ENCODE measurements at regions not wholly inside any gene's neighbourhood (a gene's known extent, or its start where the extent isn't known, plus 50 kb on each side); places are given as distances from the start of the nearest gene placed in this dataset.

DNA sequence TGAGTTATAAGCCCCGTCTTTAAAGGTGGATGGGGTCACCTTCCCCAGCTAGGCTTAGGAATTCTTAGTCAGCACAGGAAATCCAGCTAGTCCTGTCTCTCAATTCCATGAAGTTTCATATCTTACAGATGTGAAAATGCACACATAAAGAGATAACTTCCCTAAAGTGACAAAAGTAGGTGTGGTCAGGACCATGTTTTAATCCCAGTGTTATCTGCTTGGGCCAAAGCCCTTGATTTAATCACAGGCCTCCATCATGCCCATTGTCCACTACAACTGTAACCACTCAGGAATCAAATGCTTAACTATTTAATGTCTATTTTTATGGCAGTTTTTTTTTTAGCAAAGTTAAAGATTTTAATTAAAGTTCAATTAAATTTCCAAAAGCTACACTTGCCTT, 194.4 kb upstream of the BTG1 start:
- TF ChIP-seq EZH2phosphoT487 (IDR thresholded peaks at IDR 0.05; ENCODE audit: low read length), result no peak
- TF ChIP-seq EZH2 (optimal IDR thresholded peaks at IDR 0.05; ENCODE audit: low read depth, low read length), result no peak
- TF ChIP-seq, protein P1, sequence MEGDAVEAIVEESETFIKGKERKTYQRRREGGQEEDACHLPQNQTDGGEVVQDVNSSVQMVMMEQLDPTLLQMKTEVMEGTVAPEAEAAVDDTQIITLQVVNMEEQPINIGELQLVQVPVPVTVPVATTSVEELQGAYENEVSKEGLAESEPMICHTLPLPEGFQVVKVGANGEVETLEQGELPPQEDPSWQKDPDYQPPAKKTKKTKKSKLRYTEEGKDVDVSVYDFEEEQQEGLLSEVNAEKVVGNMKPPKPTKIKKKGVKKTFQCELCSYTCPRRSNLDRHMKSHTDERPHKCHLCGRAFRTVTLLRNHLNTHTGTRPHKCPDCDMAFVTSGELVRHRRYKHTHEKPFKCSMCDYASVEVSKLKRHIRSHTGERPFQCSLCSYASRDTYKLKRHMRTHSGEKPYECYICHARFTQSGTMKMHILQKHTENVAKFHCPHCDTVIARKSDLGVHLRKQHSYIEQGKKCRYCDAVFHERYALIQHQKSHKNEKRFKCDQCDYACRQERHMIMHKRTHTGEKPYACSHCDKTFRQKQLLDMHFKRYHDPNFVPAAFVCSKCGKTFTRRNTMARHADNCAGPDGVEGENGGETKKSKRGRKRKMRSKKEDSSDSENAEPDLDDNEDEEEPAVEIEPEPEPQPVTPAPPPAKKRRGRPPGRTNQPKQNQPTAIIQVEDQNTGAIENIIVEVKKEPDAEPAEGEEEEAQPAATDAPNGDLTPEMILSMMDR (IDR thresholded peaks at IDR 0.05; ENCODE audit: low read length), result no peak
